ENCODE measurements at regions not wholly inside any gene's neighbourhood (a gene's known extent, or its start where the extent isn't known, plus 50 kb on each side); places are given as distances from the start of the nearest gene placed in this dataset.

DNA sequence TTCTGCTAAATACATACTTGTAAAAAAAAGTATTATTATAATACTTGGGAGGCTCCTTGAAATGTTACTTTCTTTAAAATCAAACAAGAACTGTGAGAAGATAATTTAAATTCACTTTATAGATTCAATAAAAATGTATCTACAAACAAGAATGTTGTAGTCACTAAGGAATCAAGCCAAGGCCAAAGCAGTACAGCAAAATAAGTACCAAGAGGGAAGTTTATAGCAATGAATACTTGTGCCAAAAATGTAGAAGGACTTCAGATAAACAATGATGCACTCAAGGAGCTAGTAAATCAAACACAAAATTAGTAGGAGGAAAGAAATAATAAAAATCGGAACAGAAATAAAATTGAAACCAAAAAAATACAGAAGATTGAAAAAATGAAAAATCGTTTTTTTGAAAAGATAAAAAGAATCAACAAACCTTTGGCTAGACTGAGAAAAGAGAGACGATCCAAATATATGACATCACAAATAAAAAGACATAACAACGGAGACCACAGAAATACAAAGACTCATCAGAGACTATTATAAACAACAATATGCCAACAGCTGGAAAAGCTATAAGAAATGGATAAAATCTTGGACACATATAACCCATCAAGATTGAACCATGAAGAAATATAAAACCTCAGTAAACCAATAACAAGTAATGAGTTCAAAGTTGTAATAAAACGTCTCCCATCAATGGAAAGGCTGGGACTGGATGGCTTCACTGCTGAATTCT, 286.0 kb upstream of the TMEM229A start:
- no peaks in the 10 kb centered on the region for H3K36me3 ChIP-seq (replicated peaks in 1 of 2; ENCODE audit: control insufficient read depth in 1 of 2, insufficient read depth in 2 of 2, low read length in 1 of 2)
- no peaks in the 10 kb centered on the region for H3K4me1 ChIP-seq (ENCODE audit: control insufficient read depth in 1 of 2, insufficient read depth in 2 of 2, low read depth in 1 of 2, low read length in 1 of 2)
- no peak overlapping the region for H2AFZ ChIP-seq (ENCODE audit: low read depth)
- CTCF ChIA-PET: no interaction called here
- 35% methylated on average over 5 of the region's 5 CpGs for WGBS (ENCODE audit: low lambda C conversion rate)
- H3F3A ChIP-seq (replicated peaks; ENCODE audit: insufficient read depth): no peaks in the 10 kb centered on the region
- no peaks in the 10 kb centered on the region for H3K79me2 ChIP-seq (ENCODE audit: insufficient read depth)
- H3K9me3 ChIP-seq: no peaks in the 10 kb centered on the region
- no peak overlapping the region for H3K4me2 ChIP-seq
- DNase-seq: no peak
- POLR2A ChIA-PET: no interaction called here
- H3K9ac ChIP-seq: no peak overlapping the region
- H3K4me3 ChIP-seq (ENCODE audit: low read depth in 2 of 2, low read length in 1 of 2): no peak overlapping the region
- TF ChIP-seq, protein P1, sequence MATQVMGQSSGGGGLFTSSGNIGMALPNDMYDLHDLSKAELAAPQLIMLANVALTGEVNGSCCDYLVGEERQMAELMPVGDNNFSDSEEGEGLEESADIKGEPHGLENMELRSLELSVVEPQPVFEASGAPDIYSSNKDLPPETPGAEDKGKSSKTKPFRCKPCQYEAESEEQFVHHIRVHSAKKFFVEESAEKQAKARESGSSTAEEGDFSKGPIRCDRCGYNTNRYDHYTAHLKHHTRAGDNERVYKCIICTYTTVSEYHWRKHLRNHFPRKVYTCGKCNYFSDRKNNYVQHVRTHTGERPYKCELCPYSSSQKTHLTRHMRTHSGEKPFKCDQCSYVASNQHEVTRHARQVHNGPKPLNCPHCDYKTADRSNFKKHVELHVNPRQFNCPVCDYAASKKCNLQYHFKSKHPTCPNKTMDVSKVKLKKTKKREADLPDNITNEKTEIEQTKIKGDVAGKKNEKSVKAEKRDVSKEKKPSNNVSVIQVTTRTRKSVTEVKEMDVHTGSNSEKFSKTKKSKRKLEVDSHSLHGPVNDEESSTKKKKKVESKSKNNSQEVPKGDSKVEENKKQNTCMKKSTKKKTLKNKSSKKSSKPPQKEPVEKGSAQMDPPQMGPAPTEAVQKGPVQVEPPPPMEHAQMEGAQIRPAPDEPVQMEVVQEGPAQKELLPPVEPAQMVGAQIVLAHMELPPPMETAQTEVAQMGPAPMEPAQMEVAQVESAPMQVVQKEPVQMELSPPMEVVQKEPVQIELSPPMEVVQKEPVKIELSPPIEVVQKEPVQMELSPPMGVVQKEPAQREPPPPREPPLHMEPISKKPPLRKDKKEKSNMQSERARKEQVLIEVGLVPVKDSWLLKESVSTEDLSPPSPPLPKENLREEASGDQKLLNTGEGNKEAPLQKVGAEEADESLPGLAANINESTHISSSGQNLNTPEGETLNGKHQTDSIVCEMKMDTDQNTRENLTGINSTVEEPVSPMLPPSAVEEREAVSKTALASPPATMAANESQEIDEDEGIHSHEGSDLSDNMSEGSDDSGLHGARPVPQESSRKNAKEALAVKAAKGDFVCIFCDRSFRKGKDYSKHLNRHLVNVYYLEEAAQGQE (IDR thresholded peaks at IDR 0.05; ENCODE audit: low read depth, low read length): no peak
- TF ChIP-seq RCOR1 (IDR thresholded peaks at IDR 0.05; ENCODE audit: low read length) (no peak), EZH2phosphoT487 (IDR thresholded peaks at IDR 0.05; ENCODE audit: borderline replicate concordance, low read depth) (no peak), POLR2AphosphoS5 (IDR thresholded peaks at IDR 0.05; ENCODE audit: low read depth, low read length) (no peak), MEF2A (IDR thresholded peaks at IDR 0.05; ENCODE audit: borderline replicate concordance, low read depth) (no peak)
- H3K9me2 ChIP-seq: 0 out of 2 replicates have a peak, but pooled peaks cover 3% of the 10 kb centered on the region
- H4K20me1 ChIP-seq (ENCODE audit: insufficient read depth): no peaks in the 10 kb centered on the region
- H3K27me3 ChIP-seq (ENCODE audit: insufficient read depth): no peaks in the 10 kb centered on the region
- H3K27ac ChIP-seq (ENCODE audit: low read depth in 2 of 2, low read length in 1 of 2): no peak overlapping the region

DNA sequence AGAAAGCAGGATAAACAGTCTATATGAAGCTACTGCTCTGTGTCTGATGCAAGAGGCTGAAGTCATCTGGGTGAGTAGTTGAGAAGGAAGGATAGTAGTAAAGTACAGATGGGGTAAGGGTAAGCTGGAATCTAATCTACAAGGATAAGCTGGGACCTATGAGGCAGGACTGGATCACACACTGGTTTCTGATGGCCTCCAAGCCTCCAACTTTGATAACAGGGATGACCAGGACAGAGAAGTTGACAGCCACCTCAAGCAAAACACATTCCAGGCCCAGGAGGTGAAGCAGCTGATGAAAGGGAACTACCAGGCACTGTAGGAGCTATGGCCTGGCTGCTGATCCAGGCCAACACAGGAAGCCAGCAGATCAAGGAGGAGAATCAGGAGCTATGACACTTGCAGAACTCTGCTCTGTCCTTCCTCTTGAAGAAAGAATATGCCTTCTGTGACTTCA, 278.1 kb upstream of the TMEM229A start:
- DNase-seq: no peak
- TF ChIP-seq CHD2 (IDR thresholded peaks at IDR 0.05; ENCODE audit: low read length, partially characterized antibody) (no peak), NRF1 (IDR thresholded peaks at IDR 0.05; ENCODE audit: low read depth, low read length) (no peak), FOSL2 (IDR thresholded peaks at IDR 0.05; ENCODE audit: borderline replicate concordance, low read depth) (no peak), JUND (IDR thresholded peaks at IDR 0.05) (no peak), TEAD4 (IDR thresholded peaks at IDR 0.05; ENCODE audit: borderline replicate concordance, insufficient read depth) (no peak), SMC3 (IDR thresholded peaks at IDR 0.05; ENCODE audit: low read depth, low read length) (no peak), TCF12 (IDR thresholded peaks at IDR 0.05) (no peak)
- TF ChIP-seq, protein P2, sequence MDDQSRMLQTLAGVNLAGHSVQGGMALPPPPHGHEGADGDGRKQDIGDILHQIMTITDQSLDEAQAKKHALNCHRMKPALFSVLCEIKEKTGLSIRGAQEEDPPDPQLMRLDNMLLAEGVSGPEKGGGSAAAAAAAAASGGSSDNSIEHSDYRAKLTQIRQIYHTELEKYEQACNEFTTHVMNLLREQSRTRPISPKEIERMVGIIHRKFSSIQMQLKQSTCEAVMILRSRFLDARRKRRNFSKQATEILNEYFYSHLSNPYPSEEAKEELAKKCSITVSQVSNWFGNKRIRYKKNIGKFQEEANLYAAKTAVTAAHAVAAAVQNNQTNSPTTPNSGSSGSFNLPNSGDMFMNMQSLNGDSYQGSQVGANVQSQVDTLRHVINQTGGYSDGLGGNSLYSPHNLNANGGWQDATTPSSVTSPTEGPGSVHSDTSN (IDR thresholded peaks at IDR 0.05): no peak
- TF ChIP-seq, protein P3, sequence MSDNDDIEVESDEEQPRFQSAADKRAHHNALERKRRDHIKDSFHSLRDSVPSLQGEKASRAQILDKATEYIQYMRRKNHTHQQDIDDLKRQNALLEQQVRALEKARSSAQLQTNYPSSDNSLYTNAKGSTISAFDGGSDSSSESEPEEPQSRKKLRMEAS (IDR thresholded peaks at IDR 0.05; ENCODE audit: low read depth): no peak
- Histone ChIP-seq H3K79me2 (ENCODE audit: insufficient read depth) (no peaks in the 10 kb centered on the region), H3K27me3 (ENCODE audit: insufficient read depth) (no peaks in the 10 kb centered on the region), H3K36me3 (replicated peaks in 1 of 2; ENCODE audit: control insufficient read depth in 1 of 2, insufficient read depth in 2 of 2, low read length in 1 of 2) (no peaks in the 10 kb centered on the region), H2AFZ (ENCODE audit: low read depth) (no peak overlapping the region), H3K4me1 (ENCODE audit: control insufficient read depth in 1 of 2, insufficient read depth in 2 of 2, low read depth in 1 of 2, low read length in 1 of 2) (no peaks in the 10 kb centered on the region; a peak in 1 of 4 replicates), H3K4me2 (no peak overlapping the region), H3F3A (replicated peaks; ENCODE audit: insufficient read depth) (no peaks in the 10 kb centered on the region), H3K9me3 (no peaks in the 10 kb centered on the region), H3K4me3 (ENCODE audit: low read depth in 2 of 2, low read length in 1 of 2) (no peak overlapping the region), H3K27ac (ENCODE audit: low read depth in 2 of 2, low read length in 1 of 2) (no peak overlapping the region; a peak in 1 of 4 replicates), H3K9me2 (no peaks in the 10 kb centered on the region), H4K20me1 (ENCODE audit: insufficient read depth) (no peaks in the 10 kb centered on the region), H3K9ac (no peak overlapping the region)
- ChIA-PET CTCF (interaction anchor here (1.0 kb wide), 2 partner anchors 11 to 178 kb away, joined by 3 to 4 read pairs; no protein-coding TSS in a partner anchor), POLR2A (no interaction called here)

Measured in SK-N-SH (cell line).